Astrocyte of the cerebellum (primary cell): ENCODE measurements at regions not wholly inside any gene's neighbourhood (a gene's known extent, or its start where the extent isn't known, plus 50 kb on each side); places are given as distances from the start of the nearest gene placed in this dataset.

Source experiments
- DNase-seq: peaks from one replicate; pipeline ENCODE4 v3.0.0-alpha.2; 2011; ENCODE audit warnings: low read depth
- H3K4me3 ChIP-seq: 2 replicates; pipeline ENCODE4 v1.5.1; 2011; ENCODE audit warnings: mild to moderate bottlenecking, low read depth, low read length, moderate library complexity
- CTCF ChIP-seq: IDR thresholded peaks from 2 replicates; pipeline ENCODE4 v1.5.1; 2012; ENCODE audit warnings: low read length, low read depth, moderate library complexity, mild to moderate bottlenecking; ENCODE audit errors: missing control alignments
- in situ Hi-C: cut with HindIII; loops from 2 replicates; pipeline ENCODE4 v1.10.0; 2017; ENCODE audit warnings: low sequenced_read_pairs

GRCh38 chr3:116821371-116821770, 111.8 kb downstream of the TUSC7 start:
- H3K4me3 ChIP-seq, result no peak overlapping the region
- DNase-seq, result no peak
- no peak for TF ChIP-seq CTCF
- in situ Hi-C loops, result no loop called here

- TF ChIP-seq CTCF, result no peak
- H3K4me3 ChIP-seq, result no peak overlapping the region
- in situ Hi-C loops, result no loop called here
- DNase-seq, result no peak
Measured at GRCh38 chr3:116824208-116824607, 114.6 kb downstream of the TUSC7 start.

GRCh38 chr3:116833202-116833601, 123.6 kb downstream of the TUSC7 start:
- DNase-seq, result no peak
- H3K4me3 ChIP-seq, result no peak overlapping the region
- no peak for TF ChIP-seq CTCF
- in situ Hi-C loops, result no loop called here

GRCh38 chr3:116834816-116835215, 125.2 kb downstream of the TUSC7 start:
- TF ChIP-seq CTCF, result no peak
- DNase-seq, result no peak
- in situ Hi-C loops, result no loop called here
- no peak overlapping the region for H3K4me3 ChIP-seq

GRCh38 chr3:116835658-116836057, 126.1 kb downstream of the TUSC7 start:
- no peak for TF ChIP-seq CTCF
- in situ Hi-C loops, result no loop called here
- no peak for DNase-seq
- no peak overlapping the region for H3K4me3 ChIP-seq

GRCh38 chr3:116836286-116836685, 126.7 kb downstream of the TUSC7 start:
- no peak for TF ChIP-seq CTCF
- no peak overlapping the region for H3K4me3 ChIP-seq
- in situ Hi-C loops, result no loop called here
- no peak for DNase-seq

- TF ChIP-seq CTCF, result no peak
- H3K4me3 ChIP-seq, result no peak overlapping the region
- DNase-seq, result no peak
- in situ Hi-C loops, result no loop called here
Measured at GRCh38 chr3:116837483-116837882, 127.9 kb downstream of the TUSC7 start.
